ENCODE measurements at regions not wholly inside any gene's neighbourhood (a gene's known extent, or its start where the extent isn't known, plus 50 kb on each side); places are given as distances from the start of the nearest gene placed in this dataset.

DNA sequence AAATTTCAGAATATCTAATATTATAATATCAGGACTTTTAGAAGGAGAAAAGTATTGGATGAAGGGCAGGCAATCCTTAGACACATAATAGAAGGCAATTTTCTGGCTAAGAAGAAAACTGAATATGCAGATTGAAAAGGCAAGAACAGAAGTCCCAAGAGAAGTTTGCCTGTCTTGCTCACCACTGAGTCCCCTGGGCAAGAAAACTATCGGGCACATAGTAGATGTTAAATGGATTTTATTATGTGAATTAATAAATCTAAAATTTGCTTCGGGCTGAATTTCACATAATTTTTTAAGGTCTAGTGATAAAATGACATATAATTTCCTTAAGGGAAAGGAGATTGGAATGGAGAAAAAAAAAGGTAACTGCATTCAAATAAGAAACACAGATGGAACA lies 380.9 kb upstream of the GRM3 start:
- TF ChIP-seq POLR2A (IDR thresholded peaks at IDR 0.05) (no peak), CTCF (IDR thresholded peaks at IDR 0.05) (no peak), POLR2AphosphoS5 (IDR thresholded peaks at IDR 0.05) (no peak)
